ENCODE measurements at regions not wholly inside any gene's neighbourhood (a gene's known extent, or its start where the extent isn't known, plus 50 kb on each side); places are given as distances from the start of the nearest gene placed in this dataset.

DNA sequence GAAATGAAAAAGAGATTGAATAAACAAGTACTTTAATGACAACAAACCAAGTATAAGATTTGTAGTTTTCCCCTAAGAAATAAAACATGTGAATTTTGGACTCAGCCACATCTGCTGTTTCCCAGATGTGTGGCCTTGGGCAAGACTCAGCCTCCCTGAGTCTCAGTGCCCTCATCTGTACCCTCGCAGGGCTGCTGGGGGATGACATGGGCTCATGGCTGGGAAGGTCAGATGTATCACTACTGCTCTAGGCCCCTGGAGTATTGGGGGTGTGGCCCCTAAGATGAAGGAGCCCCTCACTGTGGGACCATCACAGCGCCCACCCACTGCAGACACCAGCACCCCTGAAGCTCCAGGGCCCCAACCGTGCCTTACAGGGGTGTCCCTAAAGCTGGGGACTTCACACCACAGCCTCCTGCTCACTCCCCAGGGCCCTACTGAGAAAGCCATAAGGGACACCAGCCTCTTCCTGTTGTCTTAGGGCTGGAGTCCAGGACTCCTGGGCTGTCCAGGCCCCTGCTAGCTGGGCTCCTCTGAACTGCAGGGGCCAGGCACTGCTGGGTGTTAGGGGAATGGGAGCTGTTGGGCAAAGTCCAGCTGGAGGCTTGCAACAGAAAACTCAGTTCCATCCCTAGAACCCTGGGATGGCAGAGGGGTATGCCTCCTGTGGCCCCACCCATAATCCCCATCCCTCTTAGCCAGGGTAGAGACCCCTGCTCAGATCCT lies 104.0 kb upstream of the WNT4 start:
- DNase-seq, result no peak

DNA sequence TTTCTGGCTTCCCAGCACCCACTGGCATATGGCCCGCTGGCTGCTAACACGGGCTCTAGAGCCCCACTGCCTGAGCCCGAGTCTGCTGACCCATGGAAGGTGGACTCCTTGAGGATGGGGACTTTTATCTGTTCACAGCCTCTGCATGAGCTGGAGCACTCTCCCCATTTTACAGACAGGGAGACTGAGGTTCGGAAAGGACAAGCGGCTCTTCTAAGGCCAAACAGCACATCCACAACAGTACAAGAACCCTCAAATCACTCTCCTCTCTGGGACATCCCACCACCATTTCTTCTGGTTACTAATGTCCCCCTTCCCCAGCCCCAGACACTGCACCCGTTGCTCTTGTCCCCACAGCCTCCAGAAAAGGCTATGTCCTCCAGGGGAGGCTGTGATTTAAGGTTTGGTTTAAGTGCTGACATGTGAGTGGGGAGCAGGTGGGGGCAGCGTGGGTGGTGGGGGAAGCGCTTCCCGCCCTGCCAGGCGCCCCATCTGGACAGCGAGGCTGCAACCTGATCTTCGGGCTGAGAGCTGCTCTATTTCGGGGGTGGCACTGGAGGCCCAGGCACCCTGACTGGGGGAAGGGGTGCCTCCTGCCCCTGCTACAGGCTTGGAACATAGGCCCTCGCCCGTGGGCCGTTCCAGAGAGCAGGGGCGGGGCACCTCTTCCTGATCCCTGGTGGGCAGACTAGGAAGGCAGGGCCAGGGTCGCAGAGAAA lies 104.8 kb upstream of the WNT4 start:
- DNase-seq, result no peak

DNA sequence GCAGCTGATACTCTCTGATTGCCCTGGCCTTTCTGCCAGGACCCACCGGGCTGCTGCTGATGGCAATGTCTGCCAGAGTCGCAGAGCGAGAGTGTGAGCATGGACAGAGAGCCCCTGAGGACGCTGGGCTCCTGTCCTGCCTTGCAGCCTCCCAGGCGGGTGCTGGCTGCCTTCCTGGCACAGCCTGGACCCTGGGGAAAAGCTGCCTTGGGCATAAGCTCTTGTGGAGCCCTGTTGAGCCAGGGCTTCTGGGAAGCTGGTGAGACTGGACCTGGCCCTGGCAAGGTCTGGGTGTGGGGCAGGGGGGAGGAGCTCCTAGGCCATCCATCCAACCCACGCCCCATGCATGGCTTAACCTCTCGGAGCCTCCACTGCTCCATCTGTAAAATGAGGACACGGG lies 105.8 kb upstream of the WNT4 start:
- no peak for DNase-seq

DNA sequence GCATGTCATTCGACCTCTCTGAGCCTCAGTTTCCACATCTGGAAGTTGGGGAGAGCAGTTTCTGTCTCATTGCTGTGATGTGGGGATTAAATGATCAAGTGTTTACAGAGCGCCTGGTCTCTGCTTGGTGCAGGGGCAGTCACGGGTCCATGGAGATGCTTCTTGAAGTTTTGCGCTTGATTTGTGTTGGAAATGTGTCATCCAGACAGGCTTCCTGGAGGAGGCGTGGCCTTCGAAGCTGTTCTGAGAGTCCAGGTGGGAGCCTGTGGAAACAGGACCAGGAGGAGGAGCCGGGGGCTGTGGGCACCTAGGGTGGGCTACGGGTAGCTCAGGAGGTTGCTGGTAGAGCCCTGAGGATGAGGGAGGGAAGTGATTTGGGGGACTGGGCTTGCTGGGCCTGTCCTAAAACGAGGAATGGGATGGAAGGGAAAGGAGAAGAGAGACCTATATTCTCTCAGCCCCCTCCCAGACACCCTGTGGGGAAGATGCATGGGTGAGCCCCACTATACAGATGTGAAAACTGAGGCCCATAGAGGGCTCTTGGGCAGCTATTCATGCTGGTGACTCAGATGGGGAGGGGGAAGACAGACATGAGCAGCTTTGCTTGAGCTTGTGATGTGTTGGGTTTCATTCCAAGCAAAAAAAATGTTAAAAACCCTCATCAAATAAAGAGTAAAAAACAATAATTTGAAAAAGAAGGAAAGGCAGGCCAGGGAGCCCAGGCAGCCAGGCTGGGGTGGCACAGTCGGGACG lies 107.2 kb upstream of the WNT4 start:
- DNase-seq, result no peak

DNA sequence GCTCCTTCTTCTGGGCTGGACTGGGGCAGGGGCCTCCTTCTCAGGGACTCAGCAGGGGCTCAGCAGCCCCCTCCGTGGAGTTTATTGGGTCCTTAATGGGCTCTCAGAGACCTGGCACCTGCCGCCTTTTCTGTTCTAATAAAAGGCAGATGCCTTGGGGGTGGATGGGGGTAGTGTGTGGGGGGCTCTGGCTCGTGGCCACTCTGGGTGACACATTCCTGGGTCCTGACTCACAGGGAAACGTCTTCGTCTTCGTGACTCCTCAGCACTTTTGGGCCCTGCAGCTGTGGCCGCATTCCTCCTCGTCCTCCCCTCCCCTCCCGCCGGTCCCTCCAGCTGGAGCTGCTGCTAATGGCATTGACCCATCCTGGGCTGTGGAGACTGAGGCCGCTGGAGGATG lies 107.8 kb upstream of the WNT4 start:
- no peak for DNase-seq

DNA sequence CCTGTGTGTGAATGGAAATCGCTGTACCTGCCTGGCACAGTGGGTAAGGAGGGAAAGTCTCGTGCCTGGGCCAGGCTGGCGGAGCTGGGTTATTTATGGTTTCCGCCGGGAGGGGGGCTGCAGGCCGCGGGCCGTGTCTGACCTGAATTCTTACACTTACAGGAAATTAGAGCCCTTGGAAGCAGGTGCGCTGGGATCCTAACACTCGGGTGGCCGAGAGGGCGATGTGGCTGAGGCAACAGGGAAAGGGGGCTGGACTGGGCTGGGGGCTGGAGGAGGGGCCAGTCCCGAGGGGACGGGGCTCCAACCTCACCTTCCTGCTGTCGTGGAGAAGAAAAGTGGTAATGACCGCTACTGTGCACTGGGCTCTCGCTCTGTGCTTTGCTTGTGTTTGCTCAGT lies 109.4 kb upstream of the WNT4 start:
- no peak for DNase-seq

GRCh38 chr1:22253012-22253790 lies 110.3 kb upstream of the WNT4 start:
- no peak for DNase-seq

GRCh38 chr1:22254756-22255155 lies 111.9 kb upstream of the WNT4 start:
- DNase-seq, result no peak

- DNase-seq, result no peak
Observed at GRCh38 chr1:22255341-22256212, 112.7 kb upstream of the WNT4 start.

- DNase-seq, result no peak
Observed at GRCh38 chr1:22256213-22256512, 113.3 kb upstream of the WNT4 start.

DNA sequence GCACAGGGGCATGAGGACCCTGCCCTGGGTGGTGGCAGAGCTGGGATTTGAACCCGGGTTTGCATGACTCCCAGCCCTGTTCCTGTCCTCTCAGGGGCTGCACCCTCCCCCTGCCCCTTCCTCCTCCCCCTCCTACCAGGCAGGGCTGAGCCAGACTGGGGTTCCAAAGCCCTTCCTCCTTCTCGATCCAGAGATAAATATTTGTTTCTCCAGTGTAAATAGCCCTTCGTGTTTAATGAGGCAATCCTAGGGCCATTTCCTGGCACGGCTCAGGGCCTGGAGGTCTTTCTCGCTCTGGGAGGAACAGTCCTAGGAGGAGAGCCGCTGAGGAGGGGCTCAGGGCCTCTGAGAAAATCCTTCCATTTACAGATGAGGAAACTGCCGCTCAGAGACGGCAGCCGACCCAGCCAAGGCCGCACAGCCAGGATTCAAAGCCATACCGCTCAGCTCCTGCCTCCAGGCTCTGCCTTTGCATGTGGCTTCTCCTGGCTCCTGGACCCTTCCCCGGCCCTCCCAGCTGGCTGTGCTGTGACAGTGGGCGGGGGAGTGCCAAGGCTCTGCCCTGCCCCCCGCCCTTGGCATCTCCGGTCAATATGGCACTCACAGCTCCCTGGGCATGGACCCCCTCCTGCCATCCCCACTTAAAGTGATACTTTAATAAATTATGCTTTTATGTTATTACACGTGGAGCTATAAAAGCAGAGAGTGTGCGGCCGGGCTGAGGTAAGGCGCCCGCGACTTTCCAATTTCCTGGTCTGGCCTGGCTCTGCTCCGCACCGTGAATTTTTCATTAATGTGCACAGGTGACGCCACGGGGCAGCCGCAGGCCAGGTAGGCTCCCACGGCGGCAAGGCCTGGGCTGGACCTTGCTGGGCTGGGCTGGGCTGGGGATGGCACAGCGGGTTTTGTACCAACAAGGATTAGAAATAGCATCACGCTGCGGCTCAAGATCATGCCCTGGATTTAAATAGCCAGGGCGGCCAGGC lies 114.7 kb upstream of the WNT4 start:
- peak; percentile 11 for DNase-seq

DNA sequence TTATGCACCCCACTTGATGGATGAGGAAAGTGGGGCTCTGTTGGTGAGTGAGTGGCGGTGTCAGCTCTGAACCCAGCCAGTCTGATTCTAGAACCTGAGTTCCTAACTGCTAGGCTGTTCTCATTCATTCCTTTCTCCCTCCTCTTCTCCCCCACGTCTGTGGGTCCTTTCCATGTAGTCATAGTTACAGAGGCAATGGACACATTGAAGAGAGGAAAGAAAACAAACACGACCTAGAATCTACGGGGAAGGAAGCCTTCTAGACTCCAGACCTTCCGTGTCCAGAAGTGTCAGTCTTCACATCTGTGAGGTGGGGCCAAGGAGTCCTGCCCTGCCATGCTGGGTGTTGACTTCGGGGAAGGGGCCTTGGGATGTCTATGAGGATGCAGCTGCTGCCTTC lies 115.8 kb upstream of the WNT4 start:
- no peak for DNase-seq

DNA sequence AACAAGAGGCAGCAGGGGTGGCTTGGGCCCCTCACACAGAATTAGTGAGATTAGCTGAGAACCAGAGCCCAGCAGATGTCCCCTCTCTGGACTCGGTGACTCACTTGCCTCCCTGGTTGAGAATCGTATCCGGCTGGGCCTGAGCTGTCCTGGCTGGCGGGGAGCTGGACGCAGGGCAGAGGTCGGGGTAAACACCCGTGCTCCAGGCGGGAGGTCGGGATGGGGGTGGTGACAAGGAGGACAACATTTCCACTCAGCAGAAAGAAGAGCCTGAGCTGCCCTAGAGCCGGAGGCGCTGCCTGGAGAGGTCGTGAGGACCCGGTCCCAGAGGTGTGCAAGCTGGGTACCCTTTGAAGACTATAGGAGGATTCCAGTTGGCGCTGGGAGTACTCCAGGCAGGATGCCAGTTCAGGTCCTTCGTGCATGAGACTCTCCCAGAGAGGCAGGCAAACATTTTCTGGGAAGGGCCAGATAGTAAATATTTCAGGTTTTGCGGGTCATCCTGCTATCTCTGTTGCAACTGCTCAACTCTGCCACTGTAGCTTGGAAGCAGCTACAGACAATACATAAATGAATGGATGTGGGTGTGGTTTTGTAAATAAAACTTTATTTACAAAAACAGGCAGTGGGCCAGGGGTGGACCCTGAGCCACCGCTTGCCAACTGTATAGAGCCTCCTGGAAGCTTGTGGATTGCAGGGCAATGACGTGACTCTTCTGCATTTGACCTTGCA lies 116.8 kb upstream of the WNT4 start:
- no peak for DNase-seq

GRCh38 chr1:22260860-22261432 lies 118.0 kb upstream of the WNT4 start:
- DNase-seq, result no peak

DNA sequence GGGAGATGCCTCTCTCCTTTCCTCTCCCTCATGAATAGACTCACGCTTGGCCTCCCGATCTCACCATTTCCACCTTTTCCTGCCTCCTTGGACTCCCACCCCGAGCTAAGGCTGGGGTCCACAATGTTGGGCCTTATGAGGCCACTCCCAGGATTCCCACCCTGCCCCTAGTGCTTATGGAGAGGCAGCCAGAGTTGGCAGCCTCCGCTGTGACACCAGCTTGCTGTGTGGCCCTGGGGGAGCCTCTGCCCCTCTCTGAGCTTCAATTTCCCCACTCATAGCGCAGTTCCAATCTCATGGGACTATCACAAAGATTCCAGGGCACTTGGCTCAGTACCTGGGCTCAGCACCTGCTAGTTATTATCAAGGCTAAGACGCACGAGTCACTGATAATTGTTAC lies 118.7 kb upstream of the WNT4 start:
- DNase-seq, result no peak

DNA sequence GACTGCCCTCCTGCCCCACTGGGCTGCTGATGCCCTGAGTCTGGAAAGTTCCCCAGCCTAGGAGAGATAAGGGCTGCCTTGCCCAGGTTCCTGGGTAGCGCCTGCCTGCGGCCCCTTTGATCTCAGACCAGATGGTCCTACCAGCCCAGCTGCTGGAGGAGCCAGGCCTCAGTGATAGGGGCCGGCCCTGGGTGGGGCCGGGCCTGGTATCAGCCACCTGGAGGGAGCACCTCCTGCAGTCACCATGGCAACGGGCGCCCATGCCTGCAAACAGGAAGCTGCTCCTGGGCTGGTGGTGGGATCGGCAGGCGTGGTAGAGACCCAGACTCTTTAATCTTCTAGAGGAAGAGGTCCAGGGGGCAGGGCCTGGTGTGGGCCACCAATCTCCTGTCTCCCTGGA lies 119.7 kb upstream of the WNT4 start:
- peak; percentile 17 for DNase-seq

DNA sequence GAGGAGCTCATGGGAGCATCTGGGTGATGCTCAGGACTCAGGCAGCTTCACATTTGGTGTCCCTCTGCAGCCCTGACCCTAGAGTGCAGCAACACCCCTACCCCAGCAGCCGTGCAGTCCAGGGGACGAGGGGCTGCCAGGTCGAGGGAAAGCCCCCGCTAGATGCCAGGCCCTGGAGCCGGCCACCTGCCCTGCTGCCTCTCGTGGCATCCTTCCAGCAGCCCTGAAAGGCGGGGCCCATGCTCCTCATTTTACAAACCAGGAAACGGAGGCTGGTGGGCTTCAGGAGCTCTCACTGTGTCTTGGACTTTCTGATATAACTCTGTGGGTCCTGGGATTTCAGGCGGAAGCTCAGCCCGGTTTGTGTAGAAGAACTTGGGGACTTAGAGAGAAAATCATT lies 120.5 kb upstream of the WNT4 start:
- no peak for DNase-seq

DNA sequence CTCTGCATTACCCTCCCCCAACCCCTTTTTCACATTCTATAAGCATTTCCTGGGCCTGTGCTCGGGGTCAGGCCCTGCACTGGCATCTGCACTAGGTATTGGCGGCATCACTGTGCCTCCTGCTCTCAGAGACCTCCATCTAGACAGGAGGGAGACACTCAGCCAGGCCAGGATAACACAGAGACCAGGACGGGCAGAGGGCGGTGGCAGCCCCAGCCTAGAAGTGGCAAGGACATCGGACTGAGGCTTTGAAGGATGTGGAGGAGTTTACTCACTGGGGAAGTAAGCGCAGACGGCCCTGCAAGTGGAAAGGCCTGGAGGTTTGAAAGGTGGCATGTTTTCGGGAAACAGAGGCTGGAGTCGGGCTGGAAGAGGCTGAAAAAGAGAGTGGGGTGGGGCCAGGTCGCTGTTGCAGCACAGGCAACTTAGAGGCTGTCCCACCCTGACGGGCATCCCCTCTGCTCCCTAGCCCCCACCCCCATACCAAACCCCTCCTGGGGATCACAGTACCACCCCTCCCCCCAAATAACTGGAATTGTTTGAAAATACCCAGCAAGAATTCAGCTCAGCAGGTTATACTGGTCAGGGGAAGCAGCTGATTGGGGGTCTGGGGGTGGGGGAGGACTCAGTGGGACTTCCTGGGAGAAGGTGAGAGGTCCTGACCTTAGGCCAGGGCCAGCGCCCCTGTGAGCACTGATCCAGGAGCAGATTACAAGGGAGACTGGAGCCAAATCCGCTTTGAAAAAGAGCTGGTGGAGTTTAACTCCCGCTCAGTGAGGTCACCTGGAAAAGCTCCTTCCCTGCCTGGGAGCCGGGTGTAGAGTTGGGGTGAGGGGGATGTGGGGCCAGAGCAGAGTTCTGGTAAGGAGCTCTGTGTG lies 121.8 kb upstream of the WNT4 start:
- no peak for DNase-seq

- no peak for DNase-seq
Observed at GRCh38 chr1:22266141-22266540, 123.2 kb upstream of the WNT4 start.
